GM12865 (cell line): ENCODE measurements at regions not wholly inside any gene's neighbourhood (a gene's known extent, or its start where the extent isn't known, plus 50 kb on each side); places are given as distances from the start of the nearest gene placed in this dataset.

Experiments used
- DNase-seq: peaks from one replicate; pipeline ENCODE4 v3.0.0; 2010; ENCODE audit warnings: low read depth
- H3K4me3 ChIP-seq: 2 replicates; pipeline ENCODE4 v1.5.1; 2011; ENCODE audit warnings: mild to moderate bottlenecking, low read depth, low read length, control low read depth
- TF ChIP-seq, protein P1 (sequence below): IDR thresholded peaks from 2 replicates; pipeline ENCODE4 v1.5.1; 2011; ENCODE audit warnings: low read length, control low read depth, low read depth, inconsistent platforms; ENCODE audit not compliant: insufficient read depth; ENCODE audit errors: missing control alignments

DNA sequence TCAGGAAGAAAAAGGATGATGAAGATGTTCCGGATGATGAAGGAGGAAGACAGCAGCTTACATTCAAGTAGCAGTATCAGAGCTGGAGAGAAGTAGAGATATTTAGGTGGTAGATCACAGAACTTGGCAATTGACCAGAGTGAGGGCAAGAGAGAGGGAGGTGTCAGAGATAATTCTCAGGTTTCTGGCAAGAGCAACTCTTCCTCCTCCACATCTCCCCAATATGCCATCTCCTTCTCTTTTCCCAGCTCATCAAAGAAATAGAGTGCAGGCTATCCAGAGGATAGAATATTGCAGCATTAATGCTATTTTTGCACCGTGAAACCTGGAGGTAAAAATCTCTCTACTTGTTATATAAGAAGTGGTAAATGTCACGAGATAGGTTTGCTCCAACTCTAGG, 64.9 kb upstream of the OPCML start:
- H3K4me3 ChIP-seq = no peak overlapping the region
- TF ChIP-seq, protein P1, sequence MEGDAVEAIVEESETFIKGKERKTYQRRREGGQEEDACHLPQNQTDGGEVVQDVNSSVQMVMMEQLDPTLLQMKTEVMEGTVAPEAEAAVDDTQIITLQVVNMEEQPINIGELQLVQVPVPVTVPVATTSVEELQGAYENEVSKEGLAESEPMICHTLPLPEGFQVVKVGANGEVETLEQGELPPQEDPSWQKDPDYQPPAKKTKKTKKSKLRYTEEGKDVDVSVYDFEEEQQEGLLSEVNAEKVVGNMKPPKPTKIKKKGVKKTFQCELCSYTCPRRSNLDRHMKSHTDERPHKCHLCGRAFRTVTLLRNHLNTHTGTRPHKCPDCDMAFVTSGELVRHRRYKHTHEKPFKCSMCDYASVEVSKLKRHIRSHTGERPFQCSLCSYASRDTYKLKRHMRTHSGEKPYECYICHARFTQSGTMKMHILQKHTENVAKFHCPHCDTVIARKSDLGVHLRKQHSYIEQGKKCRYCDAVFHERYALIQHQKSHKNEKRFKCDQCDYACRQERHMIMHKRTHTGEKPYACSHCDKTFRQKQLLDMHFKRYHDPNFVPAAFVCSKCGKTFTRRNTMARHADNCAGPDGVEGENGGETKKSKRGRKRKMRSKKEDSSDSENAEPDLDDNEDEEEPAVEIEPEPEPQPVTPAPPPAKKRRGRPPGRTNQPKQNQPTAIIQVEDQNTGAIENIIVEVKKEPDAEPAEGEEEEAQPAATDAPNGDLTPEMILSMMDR = no peak
- no peak for DNase-seq

DNA sequence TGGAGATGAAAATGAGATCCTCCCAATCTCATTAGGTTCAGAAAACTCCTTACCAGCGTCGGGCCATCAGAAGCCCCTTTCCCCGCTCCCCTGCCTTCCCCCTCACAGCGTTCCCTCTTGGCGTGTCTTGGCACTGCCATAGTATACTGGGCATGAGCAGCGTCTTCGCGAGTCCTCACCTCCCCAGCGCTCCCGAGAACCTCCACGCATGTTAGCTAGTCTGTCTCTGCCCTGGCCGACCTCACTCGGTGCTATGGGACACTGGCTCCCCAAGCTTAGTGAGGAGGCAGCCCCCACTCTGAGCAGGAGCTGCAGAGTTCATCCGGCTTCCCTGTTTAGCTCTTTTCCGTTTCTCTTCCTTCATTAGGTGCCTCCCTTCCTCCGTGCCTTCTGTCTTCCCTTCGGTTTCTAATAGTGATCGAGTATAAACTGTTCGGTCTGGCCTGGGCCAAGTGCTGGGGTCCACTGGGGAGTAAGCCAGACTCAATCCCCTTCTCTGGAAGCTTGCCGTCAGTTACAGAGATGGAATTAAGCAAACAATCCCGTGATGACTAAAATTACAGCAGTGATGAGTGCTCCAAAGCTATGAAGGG, 63.8 kb upstream of the OPCML start:
- no peak for DNase-seq
- H3K4me3 ChIP-seq = no peak overlapping the region
- TF ChIP-seq, protein P1 = no peak

DNA sequence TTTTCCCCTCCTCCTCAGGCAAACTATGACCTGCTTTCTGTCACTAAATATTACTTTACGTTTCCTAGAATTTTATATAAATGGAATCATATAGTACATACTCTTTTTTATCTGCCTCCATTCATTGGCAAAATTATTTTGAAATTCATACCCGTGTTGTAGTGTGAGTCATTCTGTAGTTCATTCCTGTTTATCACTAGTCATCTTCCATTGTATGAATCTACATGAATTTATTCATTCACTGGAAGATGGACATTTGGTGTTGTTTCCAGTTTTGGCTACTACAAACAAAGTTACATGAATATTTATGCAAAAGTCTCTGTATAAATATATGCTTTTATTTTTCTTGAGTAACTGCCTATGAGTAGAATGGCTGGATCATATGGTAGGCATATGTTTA, 60.7 kb upstream of the OPCML start:
- no peak for DNase-seq
- H3K4me3 ChIP-seq = no peak overlapping the region
- TF ChIP-seq, protein P1 = no peak

DNA sequence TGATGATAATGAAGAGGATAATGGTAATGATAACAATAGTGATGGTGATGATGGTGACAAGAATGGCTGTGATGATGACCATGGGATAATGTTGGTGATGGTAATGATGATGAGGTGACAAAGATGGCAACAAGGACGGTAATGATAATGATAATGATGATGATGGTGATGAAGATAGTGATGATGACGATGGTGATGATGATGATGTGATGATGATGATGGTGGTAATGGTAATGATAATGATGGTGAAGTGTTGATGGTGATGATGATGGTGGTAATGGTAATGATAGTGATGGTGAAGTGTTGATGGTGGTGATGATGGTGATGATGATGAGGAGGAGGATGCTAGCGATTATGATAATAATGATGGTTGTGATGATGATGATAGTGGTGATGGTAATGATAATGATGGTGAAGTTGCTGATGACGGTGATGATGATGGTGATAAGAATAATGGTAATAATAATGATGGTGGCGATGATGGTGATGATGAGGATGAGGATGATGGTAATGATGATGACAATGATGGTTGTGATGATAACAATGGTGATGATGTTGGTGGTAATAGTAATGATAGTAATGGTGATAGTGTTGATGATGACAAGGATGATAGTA, 54.7 kb upstream of the OPCML start:
- no peak for DNase-seq
- TF ChIP-seq, protein P1 = no peak
- no peak overlapping the region for H3K4me3 ChIP-seq

DNA sequence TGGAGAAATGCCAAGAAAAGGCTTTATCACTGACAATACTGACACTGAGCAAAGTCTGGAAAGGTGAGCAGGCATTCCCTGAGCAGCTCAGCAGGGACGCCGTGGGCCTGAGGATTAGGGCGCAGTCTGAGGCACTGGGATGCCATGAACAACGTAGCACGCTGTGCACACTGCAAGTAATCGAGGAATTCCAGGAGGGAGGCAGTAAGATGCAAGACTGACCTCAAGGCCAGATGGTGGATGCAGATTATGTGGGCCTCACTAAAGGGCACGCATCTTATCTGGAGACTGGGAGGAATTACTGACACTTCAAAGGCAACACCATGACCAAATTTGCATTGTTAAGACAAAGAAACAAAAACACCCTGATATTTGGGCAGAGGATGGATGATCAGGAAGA, 50.4 kb upstream of the OPCML start:
- DNase-seq = no peak
- TF ChIP-seq, protein P1 = no peak
- H3K4me3 ChIP-seq = no peak overlapping the region

DNA sequence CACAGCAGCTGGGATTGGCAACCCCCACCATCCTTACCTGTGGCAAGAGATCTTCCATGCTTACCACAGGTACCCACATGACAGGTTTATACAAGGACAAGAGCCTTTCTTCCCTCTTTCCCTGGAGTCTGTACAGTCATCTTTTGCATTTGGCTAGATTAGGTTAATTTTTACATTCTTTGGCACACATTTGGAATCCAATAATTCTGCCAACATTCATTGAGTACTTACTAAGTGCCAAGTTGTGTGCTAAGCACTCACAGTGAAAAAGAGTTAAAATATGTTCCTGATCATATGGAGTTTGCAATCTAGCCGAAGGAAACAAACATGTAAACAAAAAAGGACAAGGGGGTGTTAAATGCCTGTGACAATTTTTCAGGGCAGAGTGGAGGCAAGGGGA, 50.0 kb upstream of the OPCML start:
- no peak for DNase-seq
- TF ChIP-seq, protein P1 = no peak
- H3K4me3 ChIP-seq = no peak overlapping the region
